ENCODE measurements at regions not wholly inside any gene's neighbourhood (a gene's known extent, or its start where the extent isn't known, plus 50 kb on each side); places are given as distances from the start of the nearest gene placed in this dataset.

DNA sequence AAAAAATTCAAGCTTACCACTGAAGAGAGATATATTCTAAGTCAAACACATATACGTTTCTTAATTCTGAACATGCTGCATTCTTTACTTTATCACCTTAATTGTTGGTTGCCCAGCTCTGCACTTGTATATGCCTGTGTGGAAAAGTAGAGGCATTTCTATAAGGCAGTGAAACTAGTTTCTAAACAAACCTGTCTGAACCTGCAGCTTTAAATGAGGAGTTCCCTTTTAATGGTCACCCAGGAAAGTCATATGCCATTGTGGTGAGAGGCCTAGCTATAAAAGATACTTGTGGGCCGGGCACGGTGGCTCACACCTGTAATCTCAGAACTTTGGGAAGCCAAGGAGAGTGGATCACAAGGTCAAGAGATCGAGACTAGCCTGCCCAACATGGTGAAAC is 147.4 kb upstream of the RXFP1 start:
- H3K4me2 ChIP-seq (ENCODE audit: insufficient read depth, low read length) = no peak overlapping the region
- no peaks in the 10 kb centered on the region for H3K36me3 ChIP-seq (ENCODE audit: control insufficient read depth, insufficient read depth, low read length)
- no peak overlapping the region for H3K4me3 ChIP-seq
- FAIRE-seq (no peak), ATAC-seq (no peak), DNase-seq (ENCODE audit: extremely low read depth in 1 of 4, low spot score in 3 of 4) (no peak)
- WGBS (ENCODE audit: insufficient coverage, low coverage, missing lambda C conversion rate) = 8% methylated on average over 4 of the region's 4 CpGs
- H3K9me3 ChIP-seq (replicated peaks; ENCODE audit: control insufficient read depth, insufficient read depth, low read depth, low read length) = no peaks in the 10 kb centered on the region
- in situ Hi-C loops (cut with MboI) = no loop called here
- H3K79me2 ChIP-seq (ENCODE audit: control insufficient read depth, insufficient read depth, low read length) = no peaks in the 10 kb centered on the region
- ChIA-PET CTCF (ENCODE audit: low intra/inter-chr PET ratio) (no interaction called here), POLR2A (interaction anchor here (0.7 kb wide), 1 partner anchor 664 kb away, joined by 4 read pairs; no protein-coding TSS in a partner anchor)
- intact Hi-C loops (cut with micrococcal nuclease) = no loop called here
- no peak overlapping the region for H3K27ac ChIP-seq (ENCODE audit: extremely low read depth, low read depth, low read length)
- H3K4me1 ChIP-seq (replicated peaks in 1 of 2; ENCODE audit: control insufficient read depth in 2 of 2, insufficient read depth in 2 of 2, low read length in 2 of 2) = no peaks in the 10 kb centered on the region
- H3K9me1 ChIP-seq (ENCODE audit: control insufficient read depth, insufficient read depth, low read length) = no peaks in the 10 kb centered on the region
- H2AFZ ChIP-seq (ENCODE audit: low read depth, low read length) = no peak overlapping the region
- H4K20me1 ChIP-seq (replicated peaks; ENCODE audit: control insufficient read depth, insufficient read depth, low read length) = no peaks in the 10 kb centered on the region
- no peaks in the 10 kb centered on the region for H3K27me3 ChIP-seq (ENCODE audit: control insufficient read depth in 2 of 2, insufficient read depth in 2 of 2, low read length in 2 of 2)
- TF ChIP-seq ESRRB (CRISPR knock-in tag; IDR thresholded peaks at IDR 0.05; ENCODE audit: borderline replicate concordance) (no peak), MCM5 (IDR thresholded peaks at IDR 0.05; ENCODE audit: low read depth) (no peak), GABPB2 (CRISPR knock-in tag; conservative IDR thresholded peaks at IDR 0.05) (no peak), ILF3 (IDR thresholded peaks at IDR 0.05; ENCODE audit: borderline replicate concordance) (no peak), HMGXB4 (CRISPR knock-in tag; IDR thresholded peaks at IDR 0.05) (no peak), NR3C1 (CRISPR knock-in tag; IDR thresholded peaks at IDR 0.05) (no peak), ZSCAN32 (CRISPR knock-in tag; IDR thresholded peaks at IDR 0.05) (no peak), SMAD1 (IDR thresholded peaks at IDR 0.05; ENCODE audit: low read depth, low read length, partially characterized antibody) (no peak), HES1 (IDR thresholded peaks at IDR 0.05; ENCODE audit: low read depth) (no peak), SMARCA4 (IDR thresholded peaks at IDR 0.05) (no peak), TFAP4 (CRISPR knock-in tag; IDR thresholded peaks at IDR 0.05; ENCODE audit: borderline replicate concordance) (no peak), XRCC3 (IDR thresholded peaks at IDR 0.05) (no peak), ZBTB43 (CRISPR knock-in tag; IDR thresholded peaks at IDR 0.05) (no peak)
- TF ChIP-seq, protein P1, sequence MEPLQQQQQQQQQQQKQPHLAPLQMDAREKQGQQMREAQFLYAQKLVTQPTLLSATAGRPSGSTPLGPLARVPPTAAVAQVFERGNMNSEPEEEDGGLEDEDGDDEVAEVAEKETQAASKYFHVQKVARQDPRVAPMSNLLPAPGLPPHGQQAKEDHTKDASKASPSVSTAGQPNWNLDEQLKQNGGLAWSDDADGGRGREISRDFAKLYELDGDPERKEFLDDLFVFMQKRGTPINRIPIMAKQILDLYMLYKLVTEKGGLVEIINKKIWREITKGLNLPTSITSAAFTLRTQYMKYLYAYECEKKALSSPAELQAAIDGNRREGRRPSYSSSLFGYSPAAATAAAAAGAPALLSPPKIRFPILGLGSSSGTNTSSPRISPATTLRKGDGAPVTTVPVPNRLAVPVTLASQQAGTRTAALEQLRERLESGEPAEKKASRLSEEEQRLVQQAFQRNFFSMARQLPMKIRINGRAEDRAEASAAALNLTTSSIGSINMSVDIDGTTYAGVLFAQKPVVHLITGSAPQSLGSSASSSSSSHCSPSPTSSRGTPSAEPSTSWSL (CRISPR knock-in tag; IDR thresholded peaks at IDR 0.05; ENCODE audit: borderline replicate concordance) = no peak
- TF ChIP-seq, protein P2, sequence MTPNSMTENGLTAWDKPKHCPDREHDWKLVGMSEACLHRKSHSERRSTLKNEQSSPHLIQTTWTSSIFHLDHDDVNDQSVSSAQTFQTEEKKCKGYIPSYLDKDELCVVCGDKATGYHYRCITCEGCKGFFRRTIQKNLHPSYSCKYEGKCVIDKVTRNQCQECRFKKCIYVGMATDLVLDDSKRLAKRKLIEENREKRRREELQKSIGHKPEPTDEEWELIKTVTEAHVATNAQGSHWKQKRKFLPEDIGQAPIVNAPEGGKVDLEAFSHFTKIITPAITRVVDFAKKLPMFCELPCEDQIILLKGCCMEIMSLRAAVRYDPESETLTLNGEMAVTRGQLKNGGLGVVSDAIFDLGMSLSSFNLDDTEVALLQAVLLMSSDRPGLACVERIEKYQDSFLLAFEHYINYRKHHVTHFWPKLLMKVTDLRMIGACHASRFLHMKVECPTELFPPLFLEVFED (CRISPR knock-in tag; conservative IDR thresholded peaks at IDR 0.05) = no peak
- no TSS peak for BruUV-seq (replicated peaks)
- H3K9ac ChIP-seq (ENCODE audit: insufficient read depth in 1 of 2, low read depth in 2 of 2, low read length in 2 of 2) = no peak overlapping the region
